Ishikawa (cell line): ENCODE measurements at regions not wholly inside any gene's neighbourhood (a gene's known extent, or its start where the extent isn't known, plus 50 kb on each side); places are given as distances from the start of the nearest gene placed in this dataset.

Experiments
- CEBPB ChIP-seq: IDR thresholded peaks from 2 replicates; pipeline ENCODE4 v1.6.1; 2012
- CREB1 ChIP-seq: IDR thresholded peaks from 2 replicates; pipeline ENCODE4 v1.6.1; 2012; ENCODE audit warnings: low read depth
- EGR1 ChIP-seq: IDR thresholded peaks from 2 replicates; pipeline ENCODE4 v1.6.1; 2012
- EP300 ChIP-seq: IDR thresholded peaks from 2 replicates; pipeline ENCODE4 v1.6.1; 2012; ENCODE audit warnings: borderline replicate concordance
- FOXM1 ChIP-seq: IDR thresholded peaks from 2 replicates; pipeline ENCODE4 v1.6.1; 2012; ENCODE audit warnings: low read depth, borderline replicate concordance
- NFIC ChIP-seq: IDR thresholded peaks from 2 replicates; pipeline ENCODE4 v1.6.1; 2012
- RAD21 ChIP-seq: IDR thresholded peaks from 2 replicates; pipeline ENCODE4 v1.6.1; 2012; ENCODE audit warnings: low read depth
- TAF1 ChIP-seq: IDR thresholded peaks from 2 replicates; pipeline ENCODE4 v1.6.1; 2012; ENCODE audit warnings: low read depth, mild to moderate bottlenecking
- TCF12 ChIP-seq: IDR thresholded peaks from 2 replicates; pipeline ENCODE4 v1.6.1; 2012; ENCODE audit warnings: low read depth
- TEAD4 ChIP-seq: IDR thresholded peaks from 2 replicates; pipeline ENCODE4 v1.6.1; 2012
- YY1 ChIP-seq: IDR thresholded peaks from 2 replicates; pipeline ENCODE4 v1.6.1; 2012; ENCODE audit warnings: low read depth
- ZBTB7A ChIP-seq: IDR thresholded peaks from 2 replicates; pipeline ENCODE4 v1.6.1; 2012; ENCODE audit warnings: low read depth
- TF ChIP-seq, protein P1 (sequence below): IDR thresholded peaks from 2 replicates; pipeline ENCODE4 v1.6.1; 2012; ENCODE audit warnings: low read depth, mild to moderate bottlenecking
- TF ChIP-seq, protein P2 (sequence below): IDR thresholded peaks from 2 replicates; pipeline ENCODE4 v1.6.1; 2012
- TF ChIP-seq, protein P3 (sequence below): IDR thresholded peaks from 2 replicates; pipeline ENCODE4 v1.6.1; 2012

DNA sequence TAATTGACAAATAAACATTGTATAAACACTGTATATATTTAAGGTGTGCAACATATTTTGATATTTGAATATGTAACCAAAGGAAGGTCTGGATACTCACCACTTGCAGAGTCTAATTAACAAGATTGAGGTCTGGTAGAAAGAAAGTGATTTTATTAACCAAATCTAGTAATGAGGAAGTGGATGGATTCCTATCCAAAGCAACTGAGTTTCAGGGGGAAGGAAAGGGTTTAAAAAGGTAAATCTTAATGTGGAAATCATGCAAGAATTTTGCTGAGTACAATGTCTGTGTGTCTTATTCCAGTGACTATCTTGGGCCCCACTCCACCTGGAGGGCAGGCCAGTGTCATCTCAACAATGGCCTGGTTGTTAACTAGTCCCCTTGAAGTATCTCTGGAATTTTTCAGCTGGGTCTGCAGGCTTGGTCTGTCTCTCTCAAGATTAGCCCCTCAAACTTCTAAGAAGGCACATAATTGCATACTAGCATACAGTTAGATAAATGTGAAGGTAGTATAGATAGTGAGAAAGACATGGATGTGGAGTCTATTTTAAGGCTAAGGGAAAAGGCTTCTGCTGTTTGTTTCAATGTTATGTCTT lies 262.7 kb upstream of the RGS18 start:
- TF ChIP-seq, protein P1, sequence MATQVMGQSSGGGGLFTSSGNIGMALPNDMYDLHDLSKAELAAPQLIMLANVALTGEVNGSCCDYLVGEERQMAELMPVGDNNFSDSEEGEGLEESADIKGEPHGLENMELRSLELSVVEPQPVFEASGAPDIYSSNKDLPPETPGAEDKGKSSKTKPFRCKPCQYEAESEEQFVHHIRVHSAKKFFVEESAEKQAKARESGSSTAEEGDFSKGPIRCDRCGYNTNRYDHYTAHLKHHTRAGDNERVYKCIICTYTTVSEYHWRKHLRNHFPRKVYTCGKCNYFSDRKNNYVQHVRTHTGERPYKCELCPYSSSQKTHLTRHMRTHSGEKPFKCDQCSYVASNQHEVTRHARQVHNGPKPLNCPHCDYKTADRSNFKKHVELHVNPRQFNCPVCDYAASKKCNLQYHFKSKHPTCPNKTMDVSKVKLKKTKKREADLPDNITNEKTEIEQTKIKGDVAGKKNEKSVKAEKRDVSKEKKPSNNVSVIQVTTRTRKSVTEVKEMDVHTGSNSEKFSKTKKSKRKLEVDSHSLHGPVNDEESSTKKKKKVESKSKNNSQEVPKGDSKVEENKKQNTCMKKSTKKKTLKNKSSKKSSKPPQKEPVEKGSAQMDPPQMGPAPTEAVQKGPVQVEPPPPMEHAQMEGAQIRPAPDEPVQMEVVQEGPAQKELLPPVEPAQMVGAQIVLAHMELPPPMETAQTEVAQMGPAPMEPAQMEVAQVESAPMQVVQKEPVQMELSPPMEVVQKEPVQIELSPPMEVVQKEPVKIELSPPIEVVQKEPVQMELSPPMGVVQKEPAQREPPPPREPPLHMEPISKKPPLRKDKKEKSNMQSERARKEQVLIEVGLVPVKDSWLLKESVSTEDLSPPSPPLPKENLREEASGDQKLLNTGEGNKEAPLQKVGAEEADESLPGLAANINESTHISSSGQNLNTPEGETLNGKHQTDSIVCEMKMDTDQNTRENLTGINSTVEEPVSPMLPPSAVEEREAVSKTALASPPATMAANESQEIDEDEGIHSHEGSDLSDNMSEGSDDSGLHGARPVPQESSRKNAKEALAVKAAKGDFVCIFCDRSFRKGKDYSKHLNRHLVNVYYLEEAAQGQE: no peak
- no peak for TF ChIP-seq EGR1
- TF ChIP-seq FOXM1: no peak

DNA sequence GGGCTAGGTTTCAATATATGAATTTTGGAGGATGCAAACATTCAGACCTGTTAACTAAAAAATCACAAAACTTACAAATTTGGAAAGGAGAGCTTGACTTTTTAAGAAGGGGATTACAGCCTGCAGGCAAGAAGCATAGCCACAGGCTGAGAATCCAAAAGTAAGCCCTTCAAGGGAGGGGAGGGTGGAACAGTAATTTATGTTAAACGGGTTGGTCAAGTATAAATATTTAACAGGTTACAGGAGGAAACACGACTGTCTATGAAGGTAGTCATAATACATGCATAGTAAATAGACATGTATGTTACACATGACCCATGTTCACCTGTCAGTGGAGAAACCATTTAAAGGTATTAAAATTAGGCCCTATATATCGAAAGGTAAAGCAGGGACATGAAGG lies 261.1 kb upstream of the RGS18 start:
- TF ChIP-seq, protein P2, sequence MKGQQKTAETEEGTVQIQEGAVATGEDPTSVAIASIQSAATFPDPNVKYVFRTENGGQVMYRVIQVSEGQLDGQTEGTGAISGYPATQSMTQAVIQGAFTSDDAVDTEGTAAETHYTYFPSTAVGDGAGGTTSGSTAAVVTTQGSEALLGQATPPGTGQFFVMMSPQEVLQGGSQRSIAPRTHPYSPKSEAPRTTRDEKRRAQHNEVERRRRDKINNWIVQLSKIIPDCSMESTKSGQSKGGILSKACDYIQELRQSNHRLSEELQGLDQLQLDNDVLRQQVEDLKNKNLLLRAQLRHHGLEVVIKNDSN: no peak
- no peak for TF ChIP-seq NFIC
- TF ChIP-seq FOXM1: no peak
- no peak for TF ChIP-seq EP300
- no peak for TF ChIP-seq TCF12
- TF ChIP-seq, protein P1: no peak
- TF ChIP-seq, protein P3, sequence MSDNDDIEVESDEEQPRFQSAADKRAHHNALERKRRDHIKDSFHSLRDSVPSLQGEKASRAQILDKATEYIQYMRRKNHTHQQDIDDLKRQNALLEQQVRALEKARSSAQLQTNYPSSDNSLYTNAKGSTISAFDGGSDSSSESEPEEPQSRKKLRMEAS: no peak
- no peak for TF ChIP-seq YY1
- no peak for TF ChIP-seq RAD21
- no peak for TF ChIP-seq TEAD4
- TF ChIP-seq ZBTB7A: no peak
- no peak for TF ChIP-seq EGR1
- no peak for TF ChIP-seq CREB1
- no peak for TF ChIP-seq TAF1
- no peak for TF ChIP-seq CEBPB

DNA sequence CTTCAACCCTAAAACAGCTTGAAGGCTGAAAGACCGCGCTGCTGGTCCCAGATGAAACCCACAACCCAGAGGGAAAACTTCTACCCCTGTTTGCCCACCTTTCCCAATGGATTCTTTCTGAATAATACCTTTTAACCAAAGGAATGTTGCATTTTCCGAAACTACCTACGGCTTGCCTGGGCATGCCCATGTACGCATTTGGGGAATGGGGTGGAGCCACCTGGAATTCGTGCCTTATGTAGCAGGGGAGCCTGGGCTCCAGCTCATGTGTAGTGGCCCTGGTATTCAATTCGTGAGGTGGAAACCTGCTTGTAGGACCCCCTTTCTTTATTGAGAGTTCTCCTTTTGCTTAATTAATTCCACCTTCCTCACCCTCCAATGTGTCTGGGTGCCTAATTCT lies 256.6 kb upstream of the RGS18 start:
- no peak for TF ChIP-seq EP300
- TF ChIP-seq TAF1: no peak
- TF ChIP-seq FOXM1: no peak
- TF ChIP-seq TCF12: no peak
- TF ChIP-seq, protein P2: no peak
- no peak for TF ChIP-seq NFIC
- TF ChIP-seq CEBPB: no peak
- no peak for TF ChIP-seq EGR1
- no peak for TF ChIP-seq ZBTB7A
- no peak for TF ChIP-seq RAD21
- TF ChIP-seq, protein P3: no peak
- TF ChIP-seq TEAD4: no peak
- TF ChIP-seq, protein P1: no peak
- no peak for TF ChIP-seq YY1
- no peak for TF ChIP-seq CREB1

DNA sequence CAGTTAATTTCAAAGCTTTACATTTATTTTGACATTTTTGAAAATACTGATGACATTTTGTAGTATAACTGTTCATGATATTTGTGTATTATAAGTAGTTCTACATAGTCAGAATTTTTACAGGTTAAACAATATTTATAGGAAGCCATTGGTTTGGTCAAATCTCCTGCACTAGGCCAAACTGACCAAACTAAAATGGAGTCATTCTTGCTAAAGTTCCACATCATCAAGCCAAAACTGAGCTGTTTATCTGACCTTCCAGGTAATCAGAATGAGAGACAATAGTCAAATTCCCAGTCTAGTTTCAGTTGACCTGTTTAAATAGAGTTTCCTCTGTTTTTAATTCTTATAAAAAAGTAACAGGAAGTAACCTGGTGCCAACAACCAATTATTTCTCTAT lies 253.3 kb upstream of the RGS18 start:
- TF ChIP-seq FOXM1: no peak
- TF ChIP-seq, protein P3: no peak
- no peak for TF ChIP-seq EP300
- TF ChIP-seq, protein P1: no peak
- TF ChIP-seq RAD21: no peak
- no peak for TF ChIP-seq EGR1
- TF ChIP-seq CEBPB: no peak
- no peak for TF ChIP-seq TEAD4
- no peak for TF ChIP-seq ZBTB7A
- TF ChIP-seq YY1: no peak
- TF ChIP-seq NFIC: no peak
